A673 (cell line): ENCODE measurements at regions not wholly inside any gene's neighbourhood (a gene's known extent, or its start where the extent isn't known, plus 50 kb on each side); places are given as distances from the start of the nearest gene placed in this dataset.

Source experiments
- BruUV-seq: library from RNA; stranded (reverse); fragments of 400-500 nt; replicated peaks from 2 replicates; lab custom pipeline; 2021; lab: Mats Ljungman, UMichigan
- CTCF ChIA-PET: fragments of 300-600 bp; sonication (Branson Sonifier 250); formaldehyde crosslinking; loops from one replicate; lab custom pipeline; 2022; ENCODE audit warnings: antibody characterized with exemption; lab: Charles Lee
- POLR2A ChIA-PET: fragments of 300-600 bp; sonication (Branson Sonifier 250); formaldehyde crosslinking; loops from one replicate; lab custom pipeline; 2022; ENCODE audit warnings: antibody characterized with exemption; ENCODE audit not compliant: low non-redundant PET; lab: Charles Lee
- DNase-seq: peaks from one replicate; pipeline ENCODE4 v3.0.0-alpha.2; 2015; ENCODE audit warnings: low spot score
- H3K27ac ChIP-seq: fragments of 200-600 bp; sonication (generic); 2 replicates; pipeline ENCODE4 v1.5.1; 2016; ENCODE audit warnings: mixed run types, low read depth, mild to moderate bottlenecking, mixed read lengths, antibody characterized with exemption, low read length; ENCODE audit not compliant: poor library complexity, severe bottlenecking
- H3K27me3 ChIP-seq: fragments of 200-600 bp; sonication (generic); replicated peaks from 2 replicates; pipeline ENCODE4 v1.6.1; 2017; ENCODE audit warnings: mixed run types, low read depth, mild to moderate bottlenecking, mixed read lengths, antibody characterized with exemption, low read length; ENCODE audit not compliant: insufficient read depth, poor library complexity
- H3K36me3 ChIP-seq: fragments of 200-600 bp; sonication (generic); 2 replicates; pipeline ENCODE4 v1.6.1; 2016; ENCODE audit warnings: mixed run types, mild to moderate bottlenecking, mixed read lengths, antibody characterized with exemption, low read length; ENCODE audit not compliant: insufficient read depth, poor library complexity, severe bottlenecking
- H3K4me1 ChIP-seq: fragments of 200-600 bp; sonication (generic); 2 replicates; pipeline ENCODE4 v1.6.1; 2017; ENCODE audit warnings: mixed run types, mild to moderate bottlenecking, mixed read lengths, antibody characterized with exemption, low read length; ENCODE audit not compliant: insufficient read depth, poor library complexity, severe bottlenecking
- H3K4me3 ChIP-seq: fragments of 200-600 bp; sonication (generic); 2 replicates; pipeline ENCODE4 v1.5.1; 2016; ENCODE audit warnings: low read depth, mixed run types, mild to moderate bottlenecking, mixed read lengths, low read length; ENCODE audit not compliant: poor library complexity, severe bottlenecking
- H3K9me3 ChIP-seq: fragments of 200-600 bp; sonication (generic); 2 replicates; pipeline ENCODE4 v1.6.1; 2016; ENCODE audit warnings: mixed run types, low read depth, mild to moderate bottlenecking, mixed read lengths, antibody characterized with exemption, low read length; ENCODE audit not compliant: poor library complexity, severe bottlenecking
- EZH2 ChIP-seq: fragments of 200-600 bp; sonication (generic); IDR thresholded peaks from 2 replicates; pipeline ENCODE4 v1.6.1; 2017; ENCODE audit warnings: borderline replicate concordance, low read depth, mild to moderate bottlenecking, mixed read lengths, antibody characterized with exemption, low read length; ENCODE audit not compliant: poor library complexity, severe bottlenecking
- intact Hi-C: fragments of 100-400 bp; cut with micrococcal nuclease; formaldehyde crosslinking; loops from one replicate; pipeline ENCODE4 v1.10.0; 2022; ENCODE audit not compliant: unreplicated experiment
- TF ChIP-seq, protein P1 (sequence below): fragments of 300-800, 200-600 bp; sonication (generic); conservative IDR thresholded peaks from 2 replicates; pipeline ENCODE4 v1.5.1; 2017; ENCODE audit warnings: low read depth, mild to moderate bottlenecking, antibody characterized with exemption, low read length, moderate library complexity, mixed read lengths

DNA sequence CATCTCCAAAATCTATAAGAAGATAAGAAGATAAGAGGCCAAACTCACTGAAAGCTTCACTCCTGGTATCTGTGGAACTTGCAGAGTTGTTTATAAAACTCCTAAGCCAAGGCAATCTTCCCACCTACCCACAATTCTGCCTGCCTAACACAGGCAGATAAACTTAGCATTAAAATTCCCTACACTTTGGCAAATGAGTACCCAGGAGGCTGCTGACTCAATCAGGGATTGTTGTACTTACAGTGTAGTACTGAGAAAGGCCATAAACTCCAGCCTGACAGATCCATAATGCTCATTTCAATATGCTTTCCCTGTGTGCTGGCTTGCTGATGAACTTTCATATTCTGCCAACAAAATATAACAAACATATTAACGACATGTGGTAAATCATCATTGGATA lies 725.2 kb downstream of the BRINP1 start:
- BruUV-seq = no TSS peak
- H3K27ac ChIP-seq = no peak overlapping the region
- no peak for DNase-seq
- TF ChIP-seq, protein P1, sequence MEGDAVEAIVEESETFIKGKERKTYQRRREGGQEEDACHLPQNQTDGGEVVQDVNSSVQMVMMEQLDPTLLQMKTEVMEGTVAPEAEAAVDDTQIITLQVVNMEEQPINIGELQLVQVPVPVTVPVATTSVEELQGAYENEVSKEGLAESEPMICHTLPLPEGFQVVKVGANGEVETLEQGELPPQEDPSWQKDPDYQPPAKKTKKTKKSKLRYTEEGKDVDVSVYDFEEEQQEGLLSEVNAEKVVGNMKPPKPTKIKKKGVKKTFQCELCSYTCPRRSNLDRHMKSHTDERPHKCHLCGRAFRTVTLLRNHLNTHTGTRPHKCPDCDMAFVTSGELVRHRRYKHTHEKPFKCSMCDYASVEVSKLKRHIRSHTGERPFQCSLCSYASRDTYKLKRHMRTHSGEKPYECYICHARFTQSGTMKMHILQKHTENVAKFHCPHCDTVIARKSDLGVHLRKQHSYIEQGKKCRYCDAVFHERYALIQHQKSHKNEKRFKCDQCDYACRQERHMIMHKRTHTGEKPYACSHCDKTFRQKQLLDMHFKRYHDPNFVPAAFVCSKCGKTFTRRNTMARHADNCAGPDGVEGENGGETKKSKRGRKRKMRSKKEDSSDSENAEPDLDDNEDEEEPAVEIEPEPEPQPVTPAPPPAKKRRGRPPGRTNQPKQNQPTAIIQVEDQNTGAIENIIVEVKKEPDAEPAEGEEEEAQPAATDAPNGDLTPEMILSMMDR = no peak
- TF ChIP-seq EZH2 = no peak
- intact Hi-C loops = no loop called here
- ChIA-PET CTCF (no interaction called here), POLR2A (no interaction called here)
- H3K4me1 ChIP-seq = no peaks in the 10 kb centered on the region
- no peaks in the 10 kb centered on the region for H3K36me3 ChIP-seq
- H3K9me3 ChIP-seq = peaks cover 22% of the 10 kb centered on the region
- H3K27me3 ChIP-seq = no peaks in the 10 kb centered on the region
- no peak overlapping the region for H3K4me3 ChIP-seq

DNA sequence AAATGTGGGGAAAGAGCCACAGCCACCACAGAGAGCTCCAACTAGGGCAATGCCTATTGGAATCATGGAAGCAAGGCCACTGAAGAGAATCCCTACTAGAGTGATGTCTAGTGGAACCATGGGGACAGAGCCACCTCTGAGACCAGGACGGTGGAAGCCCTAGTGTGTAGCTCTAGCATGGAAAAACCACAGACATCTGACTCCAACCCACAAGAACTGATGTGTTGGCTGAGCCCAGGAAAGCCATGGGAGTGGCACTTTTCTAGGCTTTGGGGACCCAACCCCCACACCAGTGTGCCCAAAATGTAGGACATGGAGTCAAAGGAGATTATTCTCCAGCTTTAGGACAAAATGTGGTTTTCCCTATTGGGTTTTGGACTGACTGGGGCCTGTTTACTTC lies 721.9 kb downstream of the BRINP1 start:
- no peak for DNase-seq
- CTCF ChIA-PET = no interaction called here
- Histone ChIP-seq H3K36me3 (no peaks in the 10 kb centered on the region), H3K27me3 (no peaks in the 10 kb centered on the region), H3K27ac (no peak overlapping the region), H3K4me1 (no peaks in the 10 kb centered on the region), H3K4me3 (no peak overlapping the region), H3K9me3 (peaks cover 22% of the 10 kb centered on the region)
- intact Hi-C loops = no loop called here
- POLR2A ChIA-PET = no interaction called here
- no peak for TF ChIP-seq EZH2
- TF ChIP-seq, protein P1 = no peak
- BruUV-seq = no TSS peak

DNA sequence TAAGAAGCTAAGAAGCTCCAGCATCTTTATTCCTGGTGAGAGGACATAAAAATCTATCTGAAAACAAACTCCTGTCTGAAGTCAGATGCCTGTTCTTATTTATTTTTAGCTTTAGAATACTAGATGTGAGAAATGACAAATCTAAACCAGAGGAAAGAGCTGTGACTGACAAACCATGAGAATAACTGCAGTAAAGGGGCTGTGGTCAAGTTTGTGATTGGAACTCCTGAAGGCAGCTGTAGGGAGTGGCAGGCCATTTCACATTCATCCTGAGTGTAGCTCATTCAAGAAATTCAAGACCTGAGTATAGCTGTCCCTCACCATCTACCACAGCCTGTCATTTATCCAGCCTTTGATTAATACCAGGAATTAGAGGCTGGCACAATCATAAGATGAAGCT lies 718.8 kb downstream of the BRINP1 start:
- H3K27ac ChIP-seq = no peak overlapping the region
- no peaks in the 10 kb centered on the region for H3K27me3 ChIP-seq
- TF ChIP-seq EZH2 = no peak
- TF ChIP-seq, protein P1 = no peak
- no TSS peak for BruUV-seq
- H3K4me1 ChIP-seq = no peaks in the 10 kb centered on the region
- H3K36me3 ChIP-seq = no peaks in the 10 kb centered on the region
- peaks cover 22% of the 10 kb centered on the region for H3K9me3 ChIP-seq
- ChIA-PET POLR2A (no interaction called here), CTCF (no interaction called here)
- intact Hi-C loops = no loop called here
- no peak overlapping the region for H3K4me3 ChIP-seq
- no peak for DNase-seq
